IMR-90 (cell line): ENCODE measurements at regions not wholly inside any gene's neighbourhood (a gene's known extent, or its start where the extent isn't known, plus 50 kb on each side); places are given as distances from the start of the nearest gene placed in this dataset.

Experiments
- ATAC-seq: fragments of 200-7000 bp; cut with Tn5 transposase; 2 replicates; pipeline ENCODE4 v1.9.1; 2020; ENCODE audit warnings: low read depth, mild to moderate bottlenecking, moderate library complexity
- BruUV-seq: library from RNA; stranded (reverse); fragments of 400-500 nt; replicated peaks from 2 replicates; lab custom pipeline; 2021; lab: Mats Ljungman, UMichigan
- CTCF ChIA-PET: fragments of 300-600 bp; formaldehyde crosslinking; extraction: SDS; loops from one replicate; lab custom pipeline; 2021; ENCODE audit warnings: antibody characterized with exemption; lab: Yijun Ruan, JAX
- POLR2A ChIA-PET: fragments of 300-600 bp; sonication (Branson Sonifier 250); formaldehyde crosslinking; loops from one replicate; lab custom pipeline; 2022; ENCODE audit warnings: antibody characterized with exemption; ENCODE audit not compliant: unreplicated experiment; lab: Charles Lee
- DNase-seq: peaks from one replicate; pipeline ENCODE4 v3.0.0; 2013
- H2AFZ ChIP-seq: replicated peaks from 2 replicates; pipeline ENCODE3; 2013; ENCODE audit warnings: low read length, mild to moderate bottlenecking; ENCODE audit not compliant: poor library complexity
- H2AK5ac ChIP-seq: 2 replicates; pipeline ENCODE4 v1.6.1; 2013; ENCODE audit warnings: low read depth, low read length, inconsistent platforms
- H2AK9ac ChIP-seq: replicated peaks from 2 replicates; pipeline ENCODE3; 2013; ENCODE audit warnings: mild to moderate bottlenecking, low read depth, low read length, moderate library complexity; ENCODE audit not compliant: poor library complexity
- H2BK120ac ChIP-seq: 2 replicates; pipeline ENCODE4 v1.6.1; 2013; ENCODE audit warnings: low read depth, low read length, inconsistent platforms
- H2BK15ac ChIP-seq: 3 replicates; pipeline ENCODE4 v1.6.1; 2013; ENCODE audit warnings: low read depth, low read length, inconsistent platforms
- H2BK20ac ChIP-seq: 2 replicates; pipeline ENCODE4 v1.6.1; 2013; ENCODE audit warnings: low read depth, mild to moderate bottlenecking, inconsistent platforms, low read length, moderate library complexity
- H2BK5ac ChIP-seq: 2 replicates; pipeline ENCODE4 v1.6.1; 2013; ENCODE audit warnings: mild to moderate bottlenecking, low read depth, low read length, inconsistent platforms; ENCODE audit not compliant: poor library complexity, severe bottlenecking
- H3K14ac ChIP-seq: replicated peaks from 2 replicates; pipeline ENCODE4 v1.6.1; 2013; ENCODE audit warnings: low read depth, low read length, inconsistent platforms
- H3K18ac ChIP-seq: 2 replicates; pipeline ENCODE4 v1.6.1; 2013; ENCODE audit warnings: low read depth, low read length, control low read depth
- H3K23ac ChIP-seq: 2 replicates; pipeline ENCODE4 v1.6.1; 2013; ENCODE audit warnings: low read depth, low read length, inconsistent platforms
- H3K27ac ChIP-seq: 2 replicates; pipeline ENCODE4 v1.5.1; 2013; ENCODE audit warnings: mild to moderate bottlenecking, control low read depth, low read length; ENCODE audit not compliant: insufficient read depth
- H3K27me3 ChIP-seq: 2 replicates; pipeline ENCODE4 v1.6.1; 2013; ENCODE audit warnings: low read length; ENCODE audit not compliant: control insufficient read depth, insufficient read depth
- H3K36me3 ChIP-seq: 2 replicates; pipeline ENCODE4 v1.6.1; 2013; ENCODE audit warnings: low read length, mixed read lengths; ENCODE audit not compliant: control insufficient read depth, insufficient read depth
- H3K4ac ChIP-seq: 2 replicates; pipeline ENCODE4 v1.6.1; 2013; ENCODE audit warnings: low read depth, low read length, inconsistent platforms
- H3K4me1 ChIP-seq: 2 replicates; pipeline ENCODE4 v1.6.1; 2013; ENCODE audit warnings: low read length, mixed read lengths; ENCODE audit not compliant: control insufficient read depth, insufficient read depth
- H3K4me2 ChIP-seq: 2 replicates; pipeline ENCODE4 v1.6.1; 2013; ENCODE audit warnings: low read depth, mild to moderate bottlenecking, control low read depth, low read length, moderate library complexity
- H3K4me3 ChIP-seq: 2 replicates; pipeline ENCODE4 v1.5.1; 2013; ENCODE audit warnings: low read depth, mild to moderate bottlenecking, control low read depth, low read length, moderate library complexity; ENCODE audit not compliant: insufficient read depth
- H3K56ac ChIP-seq: 2 replicates; pipeline ENCODE4 v1.6.1; 2013; ENCODE audit warnings: low read length, inconsistent platforms; ENCODE audit not compliant: insufficient read depth; ENCODE audit errors: extremely low read depth
- H3K79me1 ChIP-seq, 2 experiments: 2 replicates each; pipeline ENCODE4 v1.6.1; 2013; ENCODE audit warnings: low read length in 2 of 2, inconsistent platforms in 1 of 2, low read depth in 1 of 2
- H3K9ac ChIP-seq: 2 replicates; pipeline ENCODE4 v1.6.1; 2013; ENCODE audit warnings: low read depth, low read length, control low read depth
- H3K9me1 ChIP-seq: 2 replicates; pipeline ENCODE4 v1.6.1; 2013; ENCODE audit warnings: low read length, inconsistent platforms; ENCODE audit not compliant: insufficient read depth
- H3K9me3 ChIP-seq: 2 replicates; pipeline ENCODE4 v1.6.1; 2013; ENCODE audit warnings: low read length; ENCODE audit not compliant: control insufficient read depth, insufficient read depth
- H4K20me1 ChIP-seq: 2 replicates; pipeline ENCODE4 v1.6.1; 2013; ENCODE audit warnings: low read length, inconsistent platforms; ENCODE audit not compliant: insufficient read depth
- H4K5ac ChIP-seq: 2 replicates; pipeline ENCODE4 v1.6.1; 2013; ENCODE audit warnings: mild to moderate bottlenecking, low read depth, low read length, control low read depth
- H4K8ac ChIP-seq, 2 experiments: 2 replicates each; pipeline ENCODE4 v1.6.1; 2013; ENCODE audit warnings: low read depth in 2 of 2, low read length in 2 of 2, control low read depth in 1 of 2, inconsistent platforms in 1 of 2
- H4K91ac ChIP-seq: 2 replicates; pipeline ENCODE4 v1.6.1; 2013; ENCODE audit warnings: low read depth, low read length, inconsistent platforms; ENCODE audit not compliant: insufficient read depth
- BHLHE40 ChIP-seq: fragments of 150-350 bp; IDR thresholded peaks from 2 replicates; pipeline ENCODE4 v1.6.1; 2016; ENCODE audit warnings: mild to moderate bottlenecking, low read depth, low read length
- CEBPB ChIP-seq: IDR thresholded peaks from 2 replicates; pipeline ENCODE4 v1.6.1; 2012; ENCODE audit warnings: low read depth, low read length, improper control_type of control experiment
- CHD1 ChIP-seq: IDR thresholded peaks from 2 replicates; pipeline ENCODE4 v1.6.1; 2012; ENCODE audit warnings: low read depth, low read length, improper control_type of control experiment
- CTCF ChIP-seq: conservative IDR thresholded peaks from 2 replicates; pipeline ENCODE4 v1.5.1; 2012; ENCODE audit warnings: mild to moderate bottlenecking, low read depth, low read length, improper control_type of control experiment
- ELK1 ChIP-seq: fragments of 150-350 bp; IDR thresholded peaks from 2 replicates; pipeline ENCODE4 v1.6.1; 2016; ENCODE audit warnings: low read depth, mild to moderate bottlenecking, low read length, moderate library complexity, borderline replicate concordance
- FOS ChIP-seq: fragments of 150-350 bp; IDR thresholded peaks from 2 replicates; pipeline ENCODE4 v1.6.1; 2016; ENCODE audit warnings: low read depth, low read length
- MAFK ChIP-seq: IDR thresholded peaks from 2 replicates; pipeline ENCODE4 v1.6.1; 2012; ENCODE audit warnings: low read depth, low read length, improper control_type of control experiment
- MAZ ChIP-seq: IDR thresholded peaks from 2 replicates; pipeline ENCODE4 v1.6.1; 2012; ENCODE audit warnings: low read depth, mild to moderate bottlenecking, low read length, improper control_type of control experiment, moderate library complexity, borderline replicate concordance
- MXI1 ChIP-seq: IDR thresholded peaks from 2 replicates; pipeline ENCODE4 v1.6.1; 2012; ENCODE audit warnings: low read depth, mild to moderate bottlenecking, low read length, moderate library complexity, borderline replicate concordance
- NFE2L2 ChIP-seq: fragments of 150-350 bp; IDR thresholded peaks from 2 replicates; pipeline ENCODE4 v1.6.1; 2016; ENCODE audit warnings: low read depth, mild to moderate bottlenecking, low read length
- POLR2A ChIP-seq: IDR thresholded peaks from 2 replicates; pipeline ENCODE4 v1.6.1; 2012; ENCODE audit warnings: mild to moderate bottlenecking, low read depth, low read length
- RAD21 ChIP-seq: IDR thresholded peaks from 2 replicates; pipeline ENCODE4 v1.6.1; 2012; ENCODE audit warnings: low read length, improper control_type of control experiment
- RCOR1 ChIP-seq: IDR thresholded peaks from 2 replicates; pipeline ENCODE4 v1.6.1; 2012; ENCODE audit warnings: mild to moderate bottlenecking, low read length, improper control_type of control experiment; ENCODE audit not compliant: insufficient replicate concordance
- RFX5 ChIP-seq: IDR thresholded peaks from 2 replicates; pipeline ENCODE4 v1.8.0; 2012; ENCODE audit warnings: low read depth, mild to moderate bottlenecking, low read length, moderate library complexity
- SMC3 ChIP-seq: fragments of 150-350 bp; IDR thresholded peaks from 2 replicates; pipeline ENCODE4 v1.6.1; 2016; ENCODE audit warnings: low read depth, mild to moderate bottlenecking, antibody characterized with exemption, low read length, moderate library complexity
- USF2 ChIP-seq: fragments of 150-350 bp; IDR thresholded peaks from 2 replicates; pipeline ENCODE4 v1.6.1; 2017; ENCODE audit warnings: mild to moderate bottlenecking, antibody characterized with exemption, low read length, low read depth
- WGBS, 2 experiments: methylation state at CpG; one replicate each; pipeline versions ENCODE4 v1.1.5 to v1.1.7; 2013; ENCODE audit warnings: missing lambda C conversion rate in 2 of 2; ENCODE audit not compliant: insufficient read length in 1 of 2; ENCODE audit errors: extremely low coverage in 2 of 2; 5-methylcytosine and 5-hydroxymethylcytosine counted together
- dilution Hi-C: fragments of 300-500 bp; cut with HindIII; formaldehyde crosslinking; loops from one replicate; pipeline ENCODE4 v1.14.3; 2018; ENCODE audit warnings: low sequenced_read_pairs; ENCODE audit not compliant: unreplicated experiment
- in situ Hi-C: fragments of 300-500 bp; cut with MboI; formaldehyde crosslinking; loops from 3 replicates; pipeline ENCODE4 v1.14.3; 2019; ENCODE audit warnings: low sequenced_read_pairs, inconsistent platforms, mixed read lengths
- intact Hi-C: fragments of 100-400 bp; cut with micrococcal nuclease; formaldehyde crosslinking; loops from 2 replicates; pipeline ENCODE4 v1.10.0; 2022

- Histone ChIP-seq H2AFZ (no peak overlapping the region), H3K4me1 (peaks cover 3% of the 10 kb centered on the region; the same call in 1 of the 2 replicates), H2BK5ac (no peak overlapping the region), H2AK5ac (no peak overlapping the region), H3K36me3 (no peaks in the 10 kb centered on the region), H3K9me1 (peaks cover 5% of the 10 kb centered on the region), H3K27ac (no peak overlapping the region), H3K9ac (no peak overlapping the region), H4K20me1 (no peaks in the 10 kb centered on the region), H4K91ac (no peak overlapping the region), H3K56ac (no peak overlapping the region), H4K8ac (no peak overlapping the region), H3K27me3 (no peaks in the 10 kb centered on the region), H3K4me3 (no peak overlapping the region), H3K4ac (no peak overlapping the region), H3K79me1 (no peaks in the 10 kb centered on the region), H4K5ac (no peak overlapping the region), H3K14ac (no peak overlapping the region), H2BK120ac (no peak overlapping the region), H3K4me2 (no peak overlapping the region), H3K9me3 (no peaks in the 10 kb centered on the region), H2BK20ac (no peak overlapping the region), H2BK15ac (no peak overlapping the region), H3K18ac (no peak overlapping the region), H2AK9ac (no peak overlapping the region), H3K23ac (no peak overlapping the region)
- ATAC-seq, result no peak
- dilution Hi-C loops, result no loop called here
- WGBS, 2 experiments, result 29% methylated on average over 1 of the region's 3 CpGs; no CpG with 5 or more reads in 1 of the 2 experiments
- in situ Hi-C loops, result no loop called here
- TF ChIP-seq RFX5, result no peak
- TF ChIP-seq MXI1, result no peak
- no peak for TF ChIP-seq CHD1
- no peak for TF ChIP-seq CTCF
- no peak for TF ChIP-seq RCOR1
- no peak for TF ChIP-seq RAD21
- no peak for TF ChIP-seq CEBPB
- TF ChIP-seq FOS, result no peak
- TF ChIP-seq NFE2L2, result no peak
- no peak for TF ChIP-seq SMC3
- TF ChIP-seq POLR2A, result no peak
- TF ChIP-seq ELK1, result no peak
- no peak for TF ChIP-seq USF2
- TF ChIP-seq MAZ, result no peak
- no peak for TF ChIP-seq MAFK
- TF ChIP-seq BHLHE40, result no peak
- CTCF ChIA-PET, result no interaction called here
- BruUV-seq, result no TSS peak
- POLR2A ChIA-PET, result no interaction called here
- DNase-seq, result peak; percentile 9
- intact Hi-C loops, result no loop called here
Measured at GRCh38 chr7:112945046-112945445, 141.6 kb downstream of the GPR85 start.
